ENCODE measurements at regions not wholly inside any gene's neighbourhood (a gene's known extent, or its start where the extent isn't known, plus 50 kb on each side); places are given as distances from the start of the nearest gene placed in this dataset.

DNA sequence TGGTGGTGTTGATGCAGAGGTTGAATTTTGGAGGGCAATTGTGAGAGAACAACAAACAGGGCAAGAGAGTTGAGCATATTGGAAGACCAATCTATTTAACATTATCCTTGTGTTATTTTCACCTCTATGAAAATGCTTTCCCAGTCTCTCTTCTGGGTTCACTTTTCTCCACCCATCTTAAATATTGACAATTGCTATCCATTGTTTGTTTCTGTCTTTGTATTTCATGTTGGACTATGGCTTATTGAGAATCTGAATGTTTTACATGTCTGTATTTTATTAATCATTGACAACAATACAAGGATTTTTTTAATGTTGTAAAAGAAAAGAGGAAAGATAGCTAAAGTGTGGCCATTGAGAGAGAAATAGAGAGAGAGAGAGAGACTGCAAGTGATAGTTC lies 1121.5 kb downstream of the BRINP3 start:
- Histone ChIP-seq H3K9ac (ENCODE audit: low read length) (no peak overlapping the region), H3K27ac (ENCODE audit: low read depth, low read length) (no peak overlapping the region), H3K4me3 (ENCODE audit: low read length) (no peak overlapping the region), H3K27me3 (ENCODE audit: control insufficient read depth, insufficient read depth, low read length) (no peaks in the 10 kb centered on the region), H3K36me3 (ENCODE audit: control insufficient read depth, insufficient read depth, low read length) (no peaks in the 10 kb centered on the region), H3K4me1 (ENCODE audit: control insufficient read depth, insufficient read depth, low read length) (no peaks in the 10 kb centered on the region)

DNA sequence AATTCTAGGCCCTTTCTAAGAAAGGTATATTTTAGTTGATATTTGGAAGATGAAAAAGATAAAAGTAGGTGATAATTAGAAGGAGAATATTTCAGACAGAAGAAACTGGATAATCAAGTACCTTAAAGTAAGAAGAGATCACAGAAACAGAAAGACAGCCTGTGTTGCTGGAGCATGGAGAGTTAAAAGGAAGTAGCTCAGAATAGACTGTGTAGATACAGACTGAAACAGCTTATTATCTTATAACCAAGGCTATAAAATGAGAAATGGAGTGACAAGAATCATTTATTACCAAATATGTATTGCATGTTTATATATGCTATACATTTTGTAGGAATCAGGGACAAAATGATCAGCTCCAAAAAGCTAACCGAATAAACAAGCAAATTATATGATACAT lies 1120.3 kb downstream of the BRINP3 start:
- no peak overlapping the region for H3K27ac ChIP-seq (ENCODE audit: low read depth, low read length)
- H3K4me3 ChIP-seq (ENCODE audit: low read length) = no peak overlapping the region
- no peaks in the 10 kb centered on the region for H3K27me3 ChIP-seq (ENCODE audit: control insufficient read depth, insufficient read depth, low read length)
- no peaks in the 10 kb centered on the region for H3K36me3 ChIP-seq (ENCODE audit: control insufficient read depth, insufficient read depth, low read length)
- no peaks in the 10 kb centered on the region for H3K4me1 ChIP-seq (ENCODE audit: control insufficient read depth, insufficient read depth, low read length)
- no peak overlapping the region for H3K9ac ChIP-seq (ENCODE audit: low read length)

DNA sequence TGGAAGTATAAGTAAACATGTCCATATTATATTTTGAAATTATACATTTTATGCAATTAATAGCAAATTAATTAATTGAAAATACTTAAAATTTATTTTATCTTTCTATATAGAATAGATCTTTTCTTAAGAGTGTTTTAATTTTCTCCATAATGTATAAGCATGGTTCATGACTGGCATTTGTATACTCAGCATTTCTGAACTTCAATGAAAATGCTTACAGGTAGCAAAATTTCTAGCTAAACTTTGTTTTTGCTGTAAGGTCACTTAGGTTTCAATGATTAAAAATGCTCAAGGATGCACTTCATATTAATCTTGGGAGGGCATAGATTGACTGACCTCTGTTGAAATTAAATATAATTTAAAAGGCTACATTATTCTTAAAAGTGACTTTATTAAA lies 1108.1 kb downstream of the BRINP3 start:
- H3K27ac ChIP-seq (ENCODE audit: low read depth, low read length) = no peak overlapping the region
- no peaks in the 10 kb centered on the region for H3K36me3 ChIP-seq (ENCODE audit: control insufficient read depth, insufficient read depth, low read length)
- H3K4me1 ChIP-seq (ENCODE audit: control insufficient read depth, insufficient read depth, low read length) = no peaks in the 10 kb centered on the region
- H3K4me3 ChIP-seq (ENCODE audit: low read length) = no peak overlapping the region
- no peaks in the 10 kb centered on the region for H3K27me3 ChIP-seq (ENCODE audit: control insufficient read depth, insufficient read depth, low read length)
- H3K9ac ChIP-seq (ENCODE audit: low read length) = no peak overlapping the region

DNA sequence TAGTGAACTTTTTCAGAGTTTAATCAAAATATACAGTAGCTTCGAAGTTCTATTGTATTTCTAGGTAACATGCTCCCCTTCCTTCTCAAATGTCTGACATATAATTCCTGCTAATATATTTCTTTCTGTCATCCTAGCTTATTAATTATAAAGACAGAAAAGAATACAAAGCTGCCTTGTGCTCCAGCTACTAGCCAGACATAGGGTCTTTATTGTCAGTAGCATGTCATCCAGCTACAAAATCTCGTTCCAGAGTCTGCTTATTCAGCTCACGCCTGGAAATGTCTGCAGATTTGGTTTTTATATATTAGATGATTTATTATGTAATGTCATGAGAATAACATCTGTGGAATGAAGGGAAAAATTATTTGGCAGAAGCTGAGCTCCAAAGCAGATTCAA lies 1102.8 kb downstream of the BRINP3 start:
- H3K9ac ChIP-seq (ENCODE audit: low read length) = no peak overlapping the region
- no peaks in the 10 kb centered on the region for H3K27me3 ChIP-seq (ENCODE audit: control insufficient read depth, insufficient read depth, low read length)
- no peaks in the 10 kb centered on the region for H3K36me3 ChIP-seq (ENCODE audit: control insufficient read depth, insufficient read depth, low read length)
- H3K27ac ChIP-seq (ENCODE audit: low read depth, low read length) = no peak overlapping the region
- H3K4me3 ChIP-seq (ENCODE audit: low read length) = no peak overlapping the region
- H3K4me1 ChIP-seq (ENCODE audit: control insufficient read depth, insufficient read depth, low read length) = no peaks in the 10 kb centered on the region

DNA sequence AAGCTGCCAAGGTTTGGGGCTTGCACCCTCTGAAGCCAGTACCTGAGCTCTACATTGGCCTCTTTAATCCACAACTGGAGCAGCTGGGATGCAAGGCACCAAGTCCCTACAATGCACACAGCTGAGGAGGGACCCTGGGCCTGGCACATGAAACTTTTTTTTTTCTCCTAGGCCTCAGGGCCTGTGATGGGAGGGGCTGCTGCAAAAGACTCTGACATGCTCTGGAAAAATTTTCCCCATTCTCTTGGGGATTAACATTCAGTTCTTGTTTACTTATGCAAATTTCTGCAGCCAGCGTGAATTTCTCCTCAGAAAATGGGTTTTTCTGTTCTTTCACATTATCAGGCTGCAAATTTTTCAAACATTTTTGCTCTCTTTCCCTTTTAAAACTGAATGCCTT lies 1072.2 kb downstream of the BRINP3 start:
- no peaks in the 10 kb centered on the region for H3K36me3 ChIP-seq (ENCODE audit: control insufficient read depth, insufficient read depth, low read length)
- H3K9ac ChIP-seq (ENCODE audit: low read length) = no peak overlapping the region
- no peaks in the 10 kb centered on the region for H3K4me1 ChIP-seq (ENCODE audit: control insufficient read depth, insufficient read depth, low read length)
- no peak overlapping the region for H3K27ac ChIP-seq (ENCODE audit: low read depth, low read length)
- H3K4me3 ChIP-seq (ENCODE audit: low read length) = no peak overlapping the region
- no peaks in the 10 kb centered on the region for H3K27me3 ChIP-seq (ENCODE audit: control insufficient read depth, insufficient read depth, low read length)

DNA sequence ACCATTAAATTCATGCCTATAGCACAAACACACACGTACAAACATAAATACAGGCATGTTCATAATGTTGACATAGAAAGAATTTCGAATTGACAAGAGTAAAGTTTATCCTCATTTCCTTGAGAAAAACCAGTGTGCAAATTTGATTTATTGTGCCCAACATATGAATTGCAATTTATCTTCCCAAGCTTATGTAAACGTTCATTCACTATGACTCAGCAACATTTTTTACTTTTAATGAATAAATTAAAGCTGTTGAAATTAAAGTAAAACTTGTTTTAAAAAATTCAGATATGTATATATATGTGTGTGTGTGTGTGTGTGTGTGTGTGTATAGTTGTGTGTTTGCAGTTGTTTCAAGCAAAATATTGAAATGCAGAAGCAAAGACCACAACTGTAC lies 1067.9 kb downstream of the BRINP3 start:
- no peaks in the 10 kb centered on the region for H3K36me3 ChIP-seq (ENCODE audit: control insufficient read depth, insufficient read depth, low read length)
- H3K4me3 ChIP-seq (ENCODE audit: low read length) = no peak overlapping the region
- H3K9ac ChIP-seq (ENCODE audit: low read length) = no peak overlapping the region
- no peaks in the 10 kb centered on the region for H3K4me1 ChIP-seq (ENCODE audit: control insufficient read depth, insufficient read depth, low read length)
- no peak overlapping the region for H3K27ac ChIP-seq (ENCODE audit: low read depth, low read length)
- no peaks in the 10 kb centered on the region for H3K27me3 ChIP-seq (ENCODE audit: control insufficient read depth, insufficient read depth, low read length)

DNA sequence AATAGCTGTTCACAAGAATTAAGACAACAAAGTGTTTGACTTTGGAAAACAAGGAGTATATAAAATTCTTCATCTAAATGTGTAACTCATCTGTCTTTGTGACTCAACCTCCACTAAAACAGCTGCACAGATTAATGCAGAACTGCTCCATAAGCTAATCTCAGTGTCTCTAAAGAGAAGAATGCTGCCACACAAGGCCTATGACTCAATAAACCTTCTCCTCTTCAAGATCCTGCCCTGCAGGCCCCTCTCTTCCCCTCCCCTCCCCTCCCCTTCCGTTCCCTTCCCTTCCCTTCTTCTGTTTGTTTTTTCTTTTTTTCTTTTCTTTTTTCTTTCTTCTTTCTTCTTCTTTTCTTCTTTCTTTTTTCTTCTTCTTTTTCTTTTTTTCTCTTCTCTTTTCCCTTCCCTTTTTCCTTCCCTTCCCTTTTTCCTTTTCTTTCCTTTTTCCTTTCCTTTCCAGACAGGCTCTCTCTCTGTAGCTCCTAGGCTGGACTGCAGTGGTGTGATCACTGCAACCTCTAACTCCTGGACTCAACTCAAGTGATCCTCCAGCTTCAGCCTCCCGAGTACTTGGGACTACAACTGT lies 1052.8 kb downstream of the BRINP3 start:
- no peaks in the 10 kb centered on the region for H3K27me3 ChIP-seq (ENCODE audit: control insufficient read depth, insufficient read depth, low read length)

DNA sequence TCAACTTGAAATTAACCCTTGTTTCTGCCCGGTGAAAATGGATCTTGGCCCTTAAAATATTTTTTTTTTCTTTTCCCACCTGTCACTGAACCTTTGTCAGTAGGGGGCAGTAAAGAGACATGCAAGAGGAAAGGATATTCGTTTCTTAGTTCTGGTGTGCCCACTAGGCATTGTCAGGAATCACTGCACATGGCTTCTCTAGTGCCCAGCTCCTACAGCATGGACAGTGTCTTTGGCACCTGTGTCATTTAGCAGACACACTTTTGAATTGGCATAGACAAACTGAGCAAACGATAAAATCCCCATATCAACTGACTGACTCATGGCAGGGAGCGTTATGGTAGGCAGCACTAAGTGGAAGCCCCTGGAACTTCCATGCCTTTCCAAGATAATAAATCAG lies 1048.1 kb downstream of the BRINP3 start:
- no peaks in the 10 kb centered on the region for H3K36me3 ChIP-seq (ENCODE audit: control insufficient read depth, insufficient read depth, low read length)
- H3K27me3 ChIP-seq (ENCODE audit: control insufficient read depth, insufficient read depth, low read length) = no peaks in the 10 kb centered on the region
- no peaks in the 10 kb centered on the region for H3K4me1 ChIP-seq (ENCODE audit: control insufficient read depth, insufficient read depth, low read length)
- no peak overlapping the region for H3K27ac ChIP-seq (ENCODE audit: low read depth, low read length)
- H3K4me3 ChIP-seq (ENCODE audit: low read length) = no peak overlapping the region
- H3K9ac ChIP-seq (ENCODE audit: low read length) = no peak overlapping the region

More for the DNA sequence above, 1052.8 kb downstream of the BRINP3 start:
- Histone ChIP-seq H3K27ac (ENCODE audit: low read depth, low read length) (no peak overlapping the region), H3K4me3 (ENCODE audit: low read length) (no peak overlapping the region), H3K4me1 (ENCODE audit: control insufficient read depth, insufficient read depth, low read length) (no peaks in the 10 kb centered on the region), H3K36me3 (ENCODE audit: control insufficient read depth, insufficient read depth, low read length) (no peaks in the 10 kb centered on the region), H3K9ac (ENCODE audit: low read length) (no peak overlapping the region)

DNA sequence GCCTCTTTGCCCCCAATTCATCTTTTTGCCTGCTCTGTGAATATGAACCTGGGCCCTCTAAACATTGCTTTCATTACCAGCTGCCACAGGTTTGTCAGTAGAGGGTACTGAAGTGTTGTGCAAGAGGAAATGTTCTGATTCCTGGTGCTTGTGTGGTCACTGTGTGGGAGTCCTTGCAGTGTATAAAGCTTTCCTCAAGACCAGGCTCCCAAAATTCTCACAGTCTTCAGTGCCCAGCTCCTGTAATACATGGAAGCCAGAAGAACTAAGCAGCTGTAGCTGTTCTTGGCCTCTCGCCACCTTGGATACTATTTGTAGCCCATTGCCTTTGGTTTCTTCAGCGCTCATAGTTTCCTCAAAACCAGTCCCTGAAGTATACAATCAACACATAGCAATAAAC lies 1046.2 kb downstream of the BRINP3 start:
- no peaks in the 10 kb centered on the region for H3K27me3 ChIP-seq (ENCODE audit: control insufficient read depth, insufficient read depth, low read length)
- no peak overlapping the region for H3K4me3 ChIP-seq (ENCODE audit: low read length)
- no peaks in the 10 kb centered on the region for H3K4me1 ChIP-seq (ENCODE audit: control insufficient read depth, insufficient read depth, low read length)
- no peaks in the 10 kb centered on the region for H3K36me3 ChIP-seq (ENCODE audit: control insufficient read depth, insufficient read depth, low read length)
- H3K27ac ChIP-seq (ENCODE audit: low read depth, low read length) = no peak overlapping the region
- no peak overlapping the region for H3K9ac ChIP-seq (ENCODE audit: low read length)

DNA sequence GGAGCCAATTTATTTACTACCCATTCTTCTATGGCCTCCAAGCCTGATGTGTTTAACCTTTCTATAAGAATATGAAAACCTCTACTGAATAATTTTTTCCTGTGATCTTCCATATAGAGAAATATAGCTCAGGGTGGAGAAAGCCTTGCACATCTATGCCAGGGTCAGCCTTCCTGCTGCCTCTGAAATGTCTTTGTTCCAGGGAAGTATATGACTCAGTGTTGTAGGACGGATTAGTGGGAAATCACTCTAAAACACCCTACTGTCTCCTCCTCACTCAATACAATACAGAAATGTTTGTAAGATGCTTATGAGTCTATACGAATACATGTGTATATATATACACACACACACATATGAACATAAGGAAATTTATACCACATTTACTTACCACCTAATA lies 1044.9 kb downstream of the BRINP3 start:
- Histone ChIP-seq H3K27me3 (ENCODE audit: control insufficient read depth, insufficient read depth, low read length) (no peaks in the 10 kb centered on the region), H3K9ac (ENCODE audit: low read length) (no peak overlapping the region), H3K36me3 (ENCODE audit: control insufficient read depth, insufficient read depth, low read length) (no peaks in the 10 kb centered on the region), H3K27ac (ENCODE audit: low read depth, low read length) (no peak overlapping the region), H3K4me1 (ENCODE audit: control insufficient read depth, insufficient read depth, low read length) (no peaks in the 10 kb centered on the region), H3K4me3 (ENCODE audit: low read length) (no peak overlapping the region)

DNA sequence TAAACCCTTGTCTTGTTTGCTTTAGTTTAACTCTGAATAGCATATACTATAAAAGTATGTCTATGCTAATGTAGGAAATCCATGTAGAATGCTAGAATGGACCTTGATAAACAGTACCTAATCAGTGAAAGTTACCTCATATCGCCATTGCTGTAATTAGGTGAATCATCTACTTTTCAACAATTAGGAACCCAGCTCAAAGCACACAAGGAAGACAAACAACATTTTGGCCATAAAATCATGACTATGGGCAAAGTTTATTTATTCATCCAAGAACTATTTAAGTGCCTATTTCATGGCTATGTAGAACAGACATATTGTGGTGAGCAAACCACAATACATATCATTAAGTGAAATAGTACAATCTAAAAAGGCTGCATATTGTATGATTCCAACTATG lies 1043.2 kb downstream of the BRINP3 start:
- no peak overlapping the region for H3K4me3 ChIP-seq (ENCODE audit: low read length)
- H3K9ac ChIP-seq (ENCODE audit: low read length) = no peak overlapping the region
- no peaks in the 10 kb centered on the region for H3K27me3 ChIP-seq (ENCODE audit: control insufficient read depth, insufficient read depth, low read length)
- H3K36me3 ChIP-seq (ENCODE audit: control insufficient read depth, insufficient read depth, low read length) = no peaks in the 10 kb centered on the region
- H3K4me1 ChIP-seq (ENCODE audit: control insufficient read depth, insufficient read depth, low read length) = no peaks in the 10 kb centered on the region
- no peak overlapping the region for H3K27ac ChIP-seq (ENCODE audit: low read depth, low read length)

DNA sequence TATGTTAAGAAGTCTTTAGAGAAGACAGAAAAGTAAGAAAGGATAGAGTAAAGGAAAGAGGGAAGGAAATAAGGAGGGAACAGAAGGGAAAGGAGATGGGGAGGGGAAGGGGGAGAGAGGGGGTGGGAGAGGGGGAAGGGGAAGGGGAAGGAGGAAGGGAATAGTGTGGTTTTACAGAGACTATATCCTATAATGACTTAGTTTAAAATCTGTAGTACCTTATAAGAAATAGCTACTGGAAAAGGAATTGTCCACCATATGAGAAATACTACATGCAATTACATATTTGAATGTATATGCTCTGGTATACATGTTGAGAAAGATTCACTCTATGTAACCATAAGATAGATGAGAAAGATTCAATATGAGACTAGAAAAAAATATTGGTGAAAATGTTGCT lies 1042.3 kb downstream of the BRINP3 start:
- H3K27ac ChIP-seq (ENCODE audit: low read depth, low read length) = no peak overlapping the region
- no peak overlapping the region for H3K9ac ChIP-seq (ENCODE audit: low read length)
- no peaks in the 10 kb centered on the region for H3K4me1 ChIP-seq (ENCODE audit: control insufficient read depth, insufficient read depth, low read length)
- H3K36me3 ChIP-seq (ENCODE audit: control insufficient read depth, insufficient read depth, low read length) = no peaks in the 10 kb centered on the region
- no peaks in the 10 kb centered on the region for H3K27me3 ChIP-seq (ENCODE audit: control insufficient read depth, insufficient read depth, low read length)
- no peak overlapping the region for H3K4me3 ChIP-seq (ENCODE audit: low read length)

DNA sequence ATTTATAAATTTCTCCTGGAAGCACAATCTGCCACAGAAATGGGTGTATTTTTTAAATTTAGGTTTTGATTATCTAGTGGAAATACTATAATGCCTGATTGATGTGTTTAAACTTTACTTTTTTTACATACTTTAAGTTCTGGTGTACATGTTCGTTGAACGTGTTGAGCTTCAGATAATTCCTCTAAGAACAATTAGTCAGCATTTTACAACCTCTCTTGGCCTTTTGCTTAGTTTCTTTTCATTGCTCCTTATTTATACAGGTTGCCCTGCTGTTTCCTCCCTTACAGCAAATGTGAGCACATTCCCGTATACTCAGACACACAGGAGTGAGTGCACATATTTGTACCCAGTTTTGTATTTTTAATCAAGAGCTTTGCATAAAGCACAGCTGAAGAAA lies 1038.9 kb downstream of the BRINP3 start:
- Histone ChIP-seq H3K4me3 (ENCODE audit: low read length) (no peak overlapping the region), H3K27me3 (ENCODE audit: control insufficient read depth, insufficient read depth, low read length) (no peaks in the 10 kb centered on the region), H3K4me1 (ENCODE audit: control insufficient read depth, insufficient read depth, low read length) (no peaks in the 10 kb centered on the region)

More for the DNA sequence above, 1038.9 kb downstream of the BRINP3 start:
- Histone ChIP-seq H3K9ac (ENCODE audit: low read length) (no peak overlapping the region), H3K27ac (ENCODE audit: low read depth, low read length) (no peak overlapping the region), H3K36me3 (ENCODE audit: control insufficient read depth, insufficient read depth, low read length) (no peaks in the 10 kb centered on the region)
